ENCODE measurements at regions not wholly inside any gene's neighbourhood (a gene's known extent, or its start where the extent isn't known, plus 50 kb on each side); places are given as distances from the start of the nearest gene placed in this dataset.

- H3K4me3 ChIP-seq (ENCODE audit: control insufficient read depth, low read depth, low read length), result no peak overlapping the region
- no peak for DNase-seq (ENCODE audit: low read depth)
- TF ChIP-seq, protein P1, sequence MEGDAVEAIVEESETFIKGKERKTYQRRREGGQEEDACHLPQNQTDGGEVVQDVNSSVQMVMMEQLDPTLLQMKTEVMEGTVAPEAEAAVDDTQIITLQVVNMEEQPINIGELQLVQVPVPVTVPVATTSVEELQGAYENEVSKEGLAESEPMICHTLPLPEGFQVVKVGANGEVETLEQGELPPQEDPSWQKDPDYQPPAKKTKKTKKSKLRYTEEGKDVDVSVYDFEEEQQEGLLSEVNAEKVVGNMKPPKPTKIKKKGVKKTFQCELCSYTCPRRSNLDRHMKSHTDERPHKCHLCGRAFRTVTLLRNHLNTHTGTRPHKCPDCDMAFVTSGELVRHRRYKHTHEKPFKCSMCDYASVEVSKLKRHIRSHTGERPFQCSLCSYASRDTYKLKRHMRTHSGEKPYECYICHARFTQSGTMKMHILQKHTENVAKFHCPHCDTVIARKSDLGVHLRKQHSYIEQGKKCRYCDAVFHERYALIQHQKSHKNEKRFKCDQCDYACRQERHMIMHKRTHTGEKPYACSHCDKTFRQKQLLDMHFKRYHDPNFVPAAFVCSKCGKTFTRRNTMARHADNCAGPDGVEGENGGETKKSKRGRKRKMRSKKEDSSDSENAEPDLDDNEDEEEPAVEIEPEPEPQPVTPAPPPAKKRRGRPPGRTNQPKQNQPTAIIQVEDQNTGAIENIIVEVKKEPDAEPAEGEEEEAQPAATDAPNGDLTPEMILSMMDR (IDR thresholded peaks at IDR 0.05; ENCODE audit: control insufficient read depth, insufficient read depth, low read depth, low read length, missing control alignments), result no peak
Measured at GRCh38 chr3:80554304-80554703, 786.5 kb upstream of the ROBO1 start.

DNA sequence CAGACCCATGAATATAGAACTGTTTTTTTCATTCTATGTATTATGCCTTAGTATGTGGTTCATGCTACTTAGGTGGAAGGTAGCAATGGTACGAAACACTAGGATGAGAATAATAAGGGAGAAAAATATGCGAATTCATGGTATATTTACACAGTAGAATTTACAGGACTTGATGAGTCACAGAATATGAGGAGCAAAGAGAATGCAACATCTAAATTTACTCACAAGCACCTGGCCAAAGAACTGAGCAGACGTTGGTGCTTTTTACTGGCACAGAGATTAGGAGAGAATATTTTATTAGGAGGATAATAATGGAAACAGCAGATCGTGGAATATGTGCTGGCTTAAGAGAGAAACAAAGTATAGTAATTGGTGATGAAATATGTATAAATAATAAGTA lies 785.4 kb upstream of the ROBO1 start:
- H3K4me3 ChIP-seq (ENCODE audit: control insufficient read depth, low read depth, low read length), result no peak overlapping the region
- TF ChIP-seq, protein P1 (IDR thresholded peaks at IDR 0.05; ENCODE audit: control insufficient read depth, insufficient read depth, low read depth, low read length, missing control alignments), result no peak
- DNase-seq (ENCODE audit: low read depth), result no peak

- H3K4me3 ChIP-seq (ENCODE audit: control insufficient read depth, low read depth, low read length), result no peak overlapping the region
Measured at GRCh38 chr3:80550174-80550573, 782.4 kb upstream of the ROBO1 start.

DNA sequence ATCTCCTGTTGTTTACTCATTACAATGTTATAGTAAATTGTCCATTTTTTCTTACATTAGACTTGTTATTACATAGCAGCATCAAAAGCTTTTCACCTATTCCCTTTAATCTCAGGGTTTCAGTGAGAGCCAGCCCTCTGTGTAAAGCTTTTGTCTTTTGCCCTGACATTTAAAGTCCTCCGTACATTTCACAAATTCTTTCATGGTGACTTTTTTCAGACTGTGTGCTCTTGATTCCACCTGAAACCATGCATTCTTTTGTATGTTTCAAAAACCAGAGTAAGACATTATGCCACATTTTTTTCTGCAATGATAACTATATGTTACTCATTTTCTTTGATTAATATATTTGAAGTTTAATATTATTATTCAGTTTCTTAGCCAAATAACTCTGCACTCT lies 781.4 kb upstream of the ROBO1 start:
- TF ChIP-seq, protein P1 (IDR thresholded peaks at IDR 0.05; ENCODE audit: control insufficient read depth, insufficient read depth, low read depth, low read length, missing control alignments), result no peak
- no peak overlapping the region for H3K4me3 ChIP-seq (ENCODE audit: control insufficient read depth, low read depth, low read length)
- no peak for DNase-seq (ENCODE audit: low read depth)

More at GRCh38 chr3:80550174-80550573, 782.4 kb upstream of the ROBO1 start:
- DNase-seq (ENCODE audit: low read depth), result no peak
- TF ChIP-seq, protein P1 (IDR thresholded peaks at IDR 0.05; ENCODE audit: control insufficient read depth, insufficient read depth, low read depth, low read length, missing control alignments), result no peak

- TF ChIP-seq, protein P1 (IDR thresholded peaks at IDR 0.05; ENCODE audit: control insufficient read depth, insufficient read depth, low read depth, low read length, missing control alignments), result no peak
Measured at GRCh38 chr3:80543154-80543553, 775.4 kb upstream of the ROBO1 start.

DNA sequence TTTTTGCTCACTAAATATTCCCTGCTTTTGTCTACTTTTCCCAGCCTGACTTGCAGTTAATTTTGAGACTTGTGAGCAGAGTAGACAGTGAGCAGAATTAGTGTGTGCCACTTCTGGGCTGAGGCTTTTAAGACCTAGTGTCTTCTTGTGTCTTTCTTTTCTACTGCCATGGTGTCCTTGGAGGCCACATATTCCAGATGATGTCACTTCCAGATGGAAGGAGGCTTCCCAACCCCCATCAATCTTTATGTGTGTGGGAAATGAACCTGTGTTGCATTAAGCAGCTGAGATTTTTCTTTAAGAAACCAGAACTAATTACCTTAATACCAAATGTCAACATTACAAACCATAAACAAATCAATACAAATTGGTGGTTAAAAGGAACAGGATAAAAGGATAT lies 774.7 kb upstream of the ROBO1 start:
- TF ChIP-seq, protein P1 (IDR thresholded peaks at IDR 0.05; ENCODE audit: control insufficient read depth, insufficient read depth, low read depth, low read length, missing control alignments), result no peak
- no peak for DNase-seq (ENCODE audit: low read depth)
- no peak overlapping the region for H3K4me3 ChIP-seq (ENCODE audit: control insufficient read depth, low read depth, low read length)

More at GRCh38 chr3:80543154-80543553, 775.4 kb upstream of the ROBO1 start:
- no peak overlapping the region for H3K4me3 ChIP-seq (ENCODE audit: control insufficient read depth, low read depth, low read length)
- no peak for DNase-seq (ENCODE audit: low read depth)

GRCh38 chr3:80537680-80538079 lies 769.9 kb upstream of the ROBO1 start:
- H3K4me3 ChIP-seq (ENCODE audit: control insufficient read depth, low read depth, low read length), result no peak overlapping the region
- TF ChIP-seq, protein P1 (IDR thresholded peaks at IDR 0.05; ENCODE audit: control insufficient read depth, insufficient read depth, low read depth, low read length, missing control alignments), result no peak
- no peak for DNase-seq (ENCODE audit: low read depth)
